Kidney (tissue), 13 donors: ENCODE measurements at regions not wholly inside any gene's neighbourhood (a gene's known extent, or its start where the extent isn't known, plus 50 kb on each side); places are given as distances from the start of the nearest gene placed in this dataset.

Source experiments
- DNase-seq, 5 donors: peaks; one replicate each; pipeline ENCODE4 v3.0.0-alpha.2; 2013 to 2020
- FAIRE-seq: peaks from 2 replicates; lab custom pipeline; 2012; peaks lifted over from hg19 to GRCh38; lab: Jason Lieb, UNC
- H3K27ac ChIP-seq, 2 donors: one replicate each; pipeline ENCODE4 v1.7.0; 2013; ENCODE audit warnings: low read depth in 2 of 2, low read length in 2 of 2, inconsistent platforms in 1 of 2
- H3K27me3 ChIP-seq: one replicate; pipeline ENCODE4 v1.7.1; 2013; ENCODE audit warnings: low read length, inconsistent platforms; ENCODE audit not compliant: control insufficient read depth, insufficient read depth
- H3K36me3 ChIP-seq, 3 donors: one replicate each; pipeline versions ENCODE4 v1.7.0 to v1.7.1; 2013; ENCODE audit warnings: low read length in 3 of 3, control low read depth in 1 of 3, inconsistent platforms in 1 of 3; ENCODE audit not compliant: insufficient read depth in 3 of 3, control insufficient read depth in 2 of 3
- H3K4me1 ChIP-seq, 3 donors: one replicate each; pipeline versions ENCODE4 v1.7.0 to v1.7.1; 2013; ENCODE audit warnings: low read length in 3 of 3, inconsistent platforms in 1 of 3, low read depth in 1 of 3; ENCODE audit not compliant: control insufficient read depth in 2 of 3, insufficient read depth in 2 of 3
- H3K4me3 ChIP-seq, 3 donors: one replicate each; pipeline versions ENCODE4 v1.7.0 to v1.8.1; 2013; ENCODE audit warnings: low read length in 3 of 3, control low read depth in 1 of 3, inconsistent platforms in 1 of 3
- H3K9ac ChIP-seq, 3 donors: one replicate each; pipeline versions ENCODE4 v1.7.0 to v1.7.1; 2013; ENCODE audit warnings: low read length in 3 of 3, control low read depth in 1 of 3, inconsistent platforms in 1 of 3
- H3K9me3 ChIP-seq, 3 donors: one replicate each; pipeline versions ENCODE4 v1.7.0 to v1.7.1; 2013; ENCODE audit warnings: low read length in 3 of 3, control low read depth in 1 of 3, inconsistent platforms in 1 of 3; ENCODE audit not compliant: control insufficient read depth in 2 of 3, insufficient read depth in 1 of 3
- intact Hi-C: fragments of 100-400 bp; cut with DNase I; formaldehyde crosslinking; loops from one replicate; pipeline ENCODE4 v1.11.1; 2022
- TF ChIP-seq, protein P1 (sequence below): IDR thresholded peaks from 3 replicates; pipeline ENCODE4 v1.5.1; 2012; ENCODE audit warnings: mild to moderate bottlenecking, moderate library complexity, borderline replicate concordance; ENCODE audit not compliant: insufficient read depth; ENCODE audit errors: extremely low read depth
- donor health status: control.
- donor health status: control.
- donor health status: control.
- donor health status: control.
- donor health status: control.
- donor health status: DM: yes; HTN: yes; CAD: no.
- donor health status: Normal renal cell carcinoma (clear cell type).

DNA sequence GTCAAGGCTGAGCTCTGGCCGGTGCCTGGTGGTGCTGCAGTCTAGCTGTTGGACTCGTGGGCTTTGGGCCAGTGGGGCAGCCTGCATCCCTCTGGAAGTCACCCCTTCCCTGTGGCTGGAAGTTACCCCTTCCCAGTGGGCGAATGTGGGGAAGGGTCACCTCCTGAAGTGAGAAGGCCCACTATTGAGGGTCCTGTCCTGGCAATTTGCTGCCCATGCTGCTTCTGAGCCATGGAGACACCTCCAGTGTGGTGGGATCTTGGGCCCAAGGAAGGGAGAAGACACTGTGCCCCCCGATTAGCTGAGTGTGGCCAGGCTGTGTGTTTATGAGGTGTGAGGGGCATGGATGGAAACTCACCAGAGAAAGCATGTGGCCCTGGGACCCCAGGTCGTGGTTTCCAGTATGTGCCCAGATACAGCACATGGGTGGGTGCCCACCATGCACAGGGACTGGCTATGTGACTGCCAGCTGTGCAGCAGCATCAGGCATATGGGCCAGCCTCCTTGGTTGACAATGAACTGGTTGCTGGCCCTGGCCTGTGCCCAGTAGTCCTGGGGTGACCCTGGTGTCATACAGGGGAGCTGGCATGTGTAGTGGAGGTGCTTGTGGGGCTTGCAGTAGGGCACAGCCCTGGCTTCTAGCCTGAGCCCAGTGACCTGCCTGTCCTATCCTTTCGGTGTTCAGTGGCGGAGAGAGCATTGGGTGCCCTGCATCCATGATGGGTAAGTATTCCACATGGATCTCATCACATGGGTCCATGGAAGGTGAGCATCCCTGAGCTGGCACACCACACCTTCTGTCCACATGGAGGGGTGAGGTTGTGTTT lies 221.2 kb downstream of the SNRPN start:
- TF ChIP-seq, protein P1, sequence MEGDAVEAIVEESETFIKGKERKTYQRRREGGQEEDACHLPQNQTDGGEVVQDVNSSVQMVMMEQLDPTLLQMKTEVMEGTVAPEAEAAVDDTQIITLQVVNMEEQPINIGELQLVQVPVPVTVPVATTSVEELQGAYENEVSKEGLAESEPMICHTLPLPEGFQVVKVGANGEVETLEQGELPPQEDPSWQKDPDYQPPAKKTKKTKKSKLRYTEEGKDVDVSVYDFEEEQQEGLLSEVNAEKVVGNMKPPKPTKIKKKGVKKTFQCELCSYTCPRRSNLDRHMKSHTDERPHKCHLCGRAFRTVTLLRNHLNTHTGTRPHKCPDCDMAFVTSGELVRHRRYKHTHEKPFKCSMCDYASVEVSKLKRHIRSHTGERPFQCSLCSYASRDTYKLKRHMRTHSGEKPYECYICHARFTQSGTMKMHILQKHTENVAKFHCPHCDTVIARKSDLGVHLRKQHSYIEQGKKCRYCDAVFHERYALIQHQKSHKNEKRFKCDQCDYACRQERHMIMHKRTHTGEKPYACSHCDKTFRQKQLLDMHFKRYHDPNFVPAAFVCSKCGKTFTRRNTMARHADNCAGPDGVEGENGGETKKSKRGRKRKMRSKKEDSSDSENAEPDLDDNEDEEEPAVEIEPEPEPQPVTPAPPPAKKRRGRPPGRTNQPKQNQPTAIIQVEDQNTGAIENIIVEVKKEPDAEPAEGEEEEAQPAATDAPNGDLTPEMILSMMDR = no peak
- Histone ChIP-seq H3K4me3 (no peak overlapping the region), H3K36me3 (no peaks in the 10 kb centered on the region), H3K9me3 (peaks cover 0 to 30% (median 0%) of the 10 kb centered on the region in 3 donors), H3K27ac (no peak overlapping the region), H3K27me3 (no peaks in the 10 kb centered on the region), H3K4me1 (no peaks in the 10 kb centered on the region), H3K9ac (no peak overlapping the region)
- FAIRE-seq = no peak
- intact Hi-C loops = no loop called here
- peak in 2 of 5 donors; percentile 22 to 32 for DNase-seq

DNA sequence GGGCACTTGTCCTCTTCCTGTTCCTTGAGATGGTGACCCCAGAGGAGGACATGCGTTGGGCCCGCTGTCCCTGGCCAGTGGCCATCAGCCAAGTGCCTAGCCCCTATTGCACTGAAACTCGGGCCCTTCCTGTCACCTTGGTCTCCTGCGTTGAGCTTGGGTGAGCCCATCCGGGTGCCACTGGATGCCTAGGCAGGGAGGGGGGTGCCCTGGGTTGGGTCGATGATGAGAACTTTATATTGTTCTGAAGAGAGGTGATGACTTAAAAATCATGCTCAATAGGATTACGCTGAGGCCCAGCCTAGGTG lies 221.8 kb downstream of the SNRPN start:
- peaks cover 0 to 34% (median 0%) of the 10 kb centered on the region in 3 donors for H3K9me3 ChIP-seq
- TF ChIP-seq, protein P1 = no peak
- no peak overlapping the region for H3K27ac ChIP-seq
- no peak for FAIRE-seq
- H3K9ac ChIP-seq = no peak overlapping the region
- H3K4me1 ChIP-seq = no peaks in the 10 kb centered on the region
- no peak overlapping the region for H3K4me3 ChIP-seq
- H3K36me3 ChIP-seq = no peaks in the 10 kb centered on the region
- intact Hi-C loops = no loop called here
- DNase-seq = peak in 2 of 5 donors; percentile 7 to 37
- H3K27me3 ChIP-seq = no peaks in the 10 kb centered on the region

DNA sequence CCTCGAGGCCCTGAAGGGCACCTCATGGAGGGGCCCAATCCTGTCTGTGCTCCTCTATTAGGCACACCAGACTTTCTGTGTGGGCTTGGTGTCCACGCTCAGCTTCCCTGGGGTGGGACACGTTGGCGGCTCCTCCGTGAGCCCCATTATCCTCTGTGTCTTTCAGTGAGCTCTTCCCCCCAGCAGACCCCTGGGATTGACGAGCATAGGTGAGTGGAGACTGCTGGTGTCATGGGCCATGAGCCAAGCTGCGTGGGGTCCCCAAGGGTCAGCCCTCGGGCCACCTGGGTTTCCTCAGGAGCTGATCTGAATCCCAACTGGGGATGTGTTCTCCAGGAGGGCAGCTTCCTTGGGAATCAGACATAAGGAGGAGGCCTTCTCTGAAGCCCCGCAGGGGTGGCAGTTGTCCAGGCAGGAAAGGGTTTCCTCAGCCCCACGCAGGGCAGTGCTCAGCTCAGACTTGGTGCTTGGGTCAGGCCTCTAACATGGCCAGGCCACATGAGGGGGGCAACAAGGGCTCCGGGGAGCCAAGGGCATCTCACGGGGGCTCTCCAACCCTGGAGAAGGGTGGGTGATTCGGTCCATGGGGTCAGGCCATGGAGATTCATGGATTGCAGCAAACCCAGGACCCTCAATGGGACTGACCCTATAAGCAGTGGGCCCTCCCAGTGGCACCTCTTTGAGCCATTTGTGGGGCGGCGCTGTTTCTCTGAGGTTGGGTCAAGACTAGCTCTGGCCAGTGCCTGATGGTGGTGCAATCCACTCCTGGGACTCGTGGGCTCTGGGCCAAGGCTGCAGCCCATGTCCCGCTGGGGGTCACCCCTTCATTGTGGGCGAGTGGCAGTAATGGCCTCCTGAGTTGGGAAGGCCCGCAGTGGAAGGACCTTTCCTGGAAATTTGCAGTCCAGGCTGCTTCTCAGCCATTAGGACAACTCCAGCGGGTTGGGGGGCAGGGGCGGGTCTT lies 222.5 kb downstream of the SNRPN start:
- FAIRE-seq = no peak
- DNase-seq = peak in 2 of 5 donors; percentile 16 to 43
- intact Hi-C loops = no loop called here
- Histone ChIP-seq H3K9ac (no peak overlapping the region), H3K36me3 (no peaks in the 10 kb centered on the region), H3K4me1 (no peaks in the 10 kb centered on the region), H3K9me3 (peaks cover 0 to 36% (median 0%) of the 10 kb centered on the region in 3 donors), H3K27ac (no peak overlapping the region), H3K4me3 (no peak overlapping the region), H3K27me3 (no peaks in the 10 kb centered on the region)
- TF ChIP-seq, protein P1 = no peak
